H1 (cell line): ENCODE measurements at regions not wholly inside any gene's neighbourhood (a gene's known extent, or its start where the extent isn't known, plus 50 kb on each side); places are given as distances from the start of the nearest gene placed in this dataset.

Source experiments
- CTCF ChIA-PET: fragments of 300-600 bp; sonication (Branson Sonifier 250); formaldehyde crosslinking; loops from one replicate; lab custom pipeline; 2021; ENCODE audit not compliant: partially characterized antibody; lab: Charles Lee
- POLR2A ChIA-PET: fragments of 300-600 bp; sonication (Branson Sonifier 250); formaldehyde crosslinking; loops from one replicate; lab custom pipeline; 2021; ENCODE audit warnings: inconsistent platforms; ENCODE audit not compliant: partially characterized antibody; lab: Charles Lee
- DNase-seq, 2 experiments: peaks; one replicate each; pipeline versions ENCODE4 v3.0.0 to v3.0.0-alpha.2; 2010 to 2022; ENCODE audit warnings: low spot score in 2 of 2, low read depth in 1 of 2, mixed read lengths in 1 of 2
- FAIRE-seq: peaks from 2 replicates; lab custom pipeline; 2011; peaks lifted over from hg19 to GRCh38; lab: Jason Lieb, UNC
- H2AFZ ChIP-seq: 2 replicates; pipeline ENCODE4 v1.8.1; 2012; ENCODE audit warnings: low read length, inconsistent platforms
- H2AK5ac ChIP-seq: 2 replicates; pipeline ENCODE4 v1.6.1; 2013; ENCODE audit warnings: low read depth, low read length
- H2BK120ac ChIP-seq: replicated peaks from 2 replicates; pipeline ENCODE3; 2013; ENCODE audit warnings: low read depth, low read length, inconsistent platforms
- H2BK12ac ChIP-seq: 2 replicates; pipeline ENCODE4 v1.6.1; 2013; ENCODE audit warnings: low read depth, low read length
- H2BK15ac ChIP-seq: 2 replicates; pipeline ENCODE4 v1.6.1; 2013; ENCODE audit warnings: low read length
- H2BK20ac ChIP-seq: 2 replicates; pipeline ENCODE4 v1.6.1; 2013; ENCODE audit warnings: low read length
- H2BK5ac ChIP-seq: 2 replicates; pipeline ENCODE4 v1.6.1; 2013; ENCODE audit warnings: low read depth, low read length
- H3K14ac ChIP-seq: 2 replicates; pipeline ENCODE4 v1.6.1; 2013; ENCODE audit warnings: inconsistent platforms; ENCODE audit not compliant: insufficient read length
- H3K18ac ChIP-seq: 2 replicates; pipeline ENCODE4 v1.6.1; 2013; ENCODE audit warnings: low read length; ENCODE audit errors: extremely low read depth
- H3K23ac ChIP-seq: 2 replicates; pipeline ENCODE4 v1.6.1; 2013; ENCODE audit warnings: inconsistent platforms; ENCODE audit not compliant: insufficient read length
- H3K23me2 ChIP-seq: 2 replicates; pipeline ENCODE4 v1.6.1; 2013; ENCODE audit warnings: low read depth, low read length
- H3K27ac ChIP-seq: 2 replicates; pipeline ENCODE4 v1.6.1; 2011; ENCODE audit warnings: low read depth, low read length, inconsistent platforms
- H3K27me3 ChIP-seq, 4 experiments: replicated peaks in 1 of 4; 1 replicate in 1 of 4; 2 replicates in 3 of 4; pipeline versions ENCODE4 v1.6.1 to v1.8.1; 2011 to 2013; ENCODE audit warnings: low read length in 3 of 4, mild to moderate bottlenecking in 3 of 4, inconsistent platforms in 2 of 4, mixed read lengths in 2 of 4, moderate library complexity in 1 of 4; ENCODE audit not compliant: control insufficient read depth in 3 of 4, insufficient read depth in 3 of 4; ENCODE audit errors: extremely low read depth in 1 of 4
- H3K36me3 ChIP-seq, 4 experiments: 2 replicates each; pipeline versions ENCODE4 v1.6.1 to v1.8.1; 2011 to 2013; ENCODE audit warnings: mild to moderate bottlenecking in 4 of 4, low read length in 3 of 4, moderate library complexity in 2 of 4, control low read depth in 1 of 4, inconsistent platforms in 1 of 4; ENCODE audit not compliant: insufficient read depth in 4 of 4, control insufficient read depth in 2 of 4
- H3K4ac ChIP-seq: replicated peaks from 2 replicates; pipeline ENCODE3; 2013; ENCODE audit warnings: low read length, low read depth, mixed read lengths, inconsistent platforms; ENCODE audit not compliant: insufficient read length
- H3K4me1 ChIP-seq, 4 experiments: replicated peaks in 1 of 4; 1 replicate in 1 of 4; 2 replicates in 3 of 4; pipeline versions ENCODE4 v1.6.1 to v1.8.1; 2011 to 2013; ENCODE audit warnings: low read length in 3 of 4, inconsistent platforms in 2 of 4, mixed read lengths in 1 of 4; ENCODE audit not compliant: insufficient read depth in 4 of 4, control insufficient read depth in 3 of 4
- H3K4me2 ChIP-seq, 2 experiments: 2 replicates each; pipeline versions ENCODE4 v1.6.1 to v1.8.1; 2011 to 2013; ENCODE audit warnings: low read depth in 2 of 2, low read length in 2 of 2, control low read depth in 1 of 2, inconsistent platforms in 1 of 2, mild to moderate bottlenecking in 1 of 2; ENCODE audit not compliant: insufficient read depth in 1 of 2
- H3K4me3 ChIP-seq, 4 experiments: fragments of 200-600, 300-600 bp in 1 of 4; sonication (generic), shearing (Covaris generic), sonication (Bioruptor Twin) in 1 of 4; 2 replicates each; pipeline versions ENCODE4 v1.5.1 to v1.8.1; 2011 to 2016; ENCODE audit warnings: low read length in 4 of 4, low read depth in 3 of 4, control low read depth in 2 of 4, inconsistent platforms in 2 of 4, mild to moderate bottlenecking in 2 of 4, mixed read lengths in 1 of 4, moderate library complexity in 1 of 4; ENCODE audit not compliant: insufficient read depth in 2 of 4; ENCODE audit errors: extremely low read depth in 1 of 4
- H3K56ac ChIP-seq: replicated peaks from 2 replicates; pipeline ENCODE3; 2013; ENCODE audit warnings: low read depth, mild to moderate bottlenecking, mixed read lengths, low read length, inconsistent platforms; ENCODE audit not compliant: insufficient read length
- H3K79me1 ChIP-seq: 2 replicates; pipeline ENCODE4 v1.6.1; 2013; ENCODE audit warnings: low read depth, low read length, control low read depth
- H3K79me2 ChIP-seq, 2 experiments: 2 replicates each; pipeline versions ENCODE4 v1.6.1 to v1.8.1; 2012 to 2013; ENCODE audit warnings: low read length in 2 of 2, mild to moderate bottlenecking in 2 of 2, inconsistent platforms in 1 of 2; ENCODE audit not compliant: insufficient read depth in 2 of 2, control insufficient read depth in 1 of 2
- H3K9ac ChIP-seq, 4 experiments: replicated peaks in 1 of 4; 1 replicate in 1 of 4; 2 replicates in 3 of 4; pipeline versions ENCODE4 v1.6.1 to v1.8.1; 2011 to 2013; ENCODE audit warnings: low read depth in 3 of 4, low read length in 3 of 4, control low read depth in 2 of 4, mild to moderate bottlenecking in 2 of 4, moderate library complexity in 2 of 4, inconsistent platforms in 1 of 4; ENCODE audit errors: extremely low read depth in 1 of 4
- H3K9me3 ChIP-seq, 2 experiments: 2 replicates each; pipeline versions ENCODE4 v1.6.1 to v1.8.1; 2012 to 2013; ENCODE audit warnings: mild to moderate bottlenecking in 2 of 2, moderate library complexity in 2 of 2, control low read depth in 1 of 2, inconsistent platforms in 1 of 2, low read depth in 1 of 2, low read length in 1 of 2, mixed read lengths in 1 of 2; ENCODE audit not compliant: insufficient read depth in 2 of 2
- H4K20me1 ChIP-seq, 2 experiments: replicated peaks in 1 of 2; 2 replicates each; pipeline versions ENCODE3 to v1.8.1; 2011 to 2013; ENCODE audit warnings: inconsistent platforms in 2 of 2, low read length in 2 of 2, mild to moderate bottlenecking in 1 of 2; ENCODE audit not compliant: insufficient read depth in 2 of 2, control insufficient read depth in 1 of 2
- H4K5ac ChIP-seq: 2 replicates; pipeline ENCODE4 v1.6.1; 2013; ENCODE audit warnings: low read length, low read depth, mixed read lengths, inconsistent platforms; ENCODE audit not compliant: insufficient read length
- H4K8ac ChIP-seq: 2 replicates; pipeline ENCODE4 v1.8.0; 2013; ENCODE audit warnings: mild to moderate bottlenecking, moderate library complexity, low read length, inconsistent platforms; ENCODE audit not compliant: insufficient read depth; ENCODE audit errors: extremely low read depth
- H4K91ac ChIP-seq: replicated peaks from 2 replicates; pipeline ENCODE3; 2013; ENCODE audit warnings: low read length, mixed read lengths, inconsistent platforms; ENCODE audit not compliant: insufficient read length
- RAD21 ChIP-seq, 2 experiments: IDR thresholded peaks in 1 of 2; conservative IDR thresholded peaks in 1 of 2; 2 replicates each; pipeline ENCODE4 v1.6.1; 2011; ENCODE audit warnings: low read depth in 2 of 2, low read length in 2 of 2, improper control_type of control experiment in 1 of 2, inconsistent platforms in 1 of 2, mild to moderate bottlenecking in 1 of 2, moderate library complexity in 1 of 2
- SP4 ChIP-seq: IDR thresholded peaks from 2 replicates; pipeline ENCODE4 v1.6.1; 2012; ENCODE audit warnings: low read length, inconsistent platforms
- WGBS, 2 experiments: shearing (Covaris generic) in 1 of 2; methylation state at CpG; one replicate each; pipeline versions ENCODE4 v1.1.6 to v1.1.7; 2013 to 2015; ENCODE audit warnings: low lambda C conversion rate in 2 of 2, mixed read lengths in 2 of 2, inconsistent platforms in 1 of 2, low coverage in 1 of 2, missing lambda C conversion rate in 1 of 2; ENCODE audit not compliant: insufficient replicate concordance in 2 of 2, insufficient coverage in 1 of 2, insufficient read length in 1 of 2; ENCODE audit errors: extremely low coverage in 1 of 2, missing lambda C conversion rate in 1 of 2; 5-methylcytosine and 5-hydroxymethylcytosine counted together

GRCh38 chr12:98431089-98431488 is 84.3 kb upstream of the TMPO start:
- DNase-seq, result no peak
- Histone ChIP-seq H2BK20ac (no peak overlapping the region), H3K14ac (no peak overlapping the region), H3K36me3 (no peaks in the 10 kb centered on the region), H3K4me3 (no peak overlapping the region), H4K91ac (no peak overlapping the region), H3K23ac (no peak overlapping the region), H3K79me1 (no peaks in the 10 kb centered on the region), H2AFZ (no peak overlapping the region), H3K79me2 (no peaks in the 10 kb centered on the region), H3K4ac (no peak overlapping the region), H4K20me1 (no peaks in the 10 kb centered on the region), H2BK15ac (no peak overlapping the region), H3K9ac (no peak overlapping the region), H2BK12ac (no peak overlapping the region), H3K27ac (no peak overlapping the region), H3K18ac (no peak overlapping the region), H4K8ac (no peak overlapping the region), H2BK5ac (no peak overlapping the region), H3K4me2 (no peak overlapping the region), H3K23me2 (no peaks in the 10 kb centered on the region), H3K27me3 (no peaks in the 10 kb centered on the region), H4K5ac (no peak overlapping the region), H2BK120ac (no peak overlapping the region), H3K4me1 (no peaks in the 10 kb centered on the region), H3K56ac (no peak overlapping the region), H2AK5ac (no peak overlapping the region), H3K9me3 (no peaks in the 10 kb centered on the region)
- no peak for FAIRE-seq
- ChIA-PET POLR2A (no interaction called here), CTCF (no interaction called here)
- TF ChIP-seq RAD21 (IDR thresholded peaks at IDR 0.05 in 1 of 2, conservative IDR thresholded peaks at IDR 0.05 in 1 of 2; ENCODE audit: low read depth in 2 of 2, low read length in 2 of 2) (no peak), SP4 (no peak)
- 88% methylated on average over 3 of the region's 3 CpGs; no CpG with 5 or more reads in 1 of the 2 experiments for WGBS, 2 experiments
